ENCODE measurements at regions not wholly inside any gene's neighbourhood (a gene's known extent, or its start where the extent isn't known, plus 50 kb on each side); places are given as distances from the start of the nearest gene placed in this dataset.
A peak's percentile ranks its signal among the peaks of the same experiment; 100 is the strongest.
"Not testable (repeated sequence)": the region's sequence is repeated elsewhere in the genome, so short reads cannot be mapped to it uniquely, and the experiment has no call there.

DNA sequence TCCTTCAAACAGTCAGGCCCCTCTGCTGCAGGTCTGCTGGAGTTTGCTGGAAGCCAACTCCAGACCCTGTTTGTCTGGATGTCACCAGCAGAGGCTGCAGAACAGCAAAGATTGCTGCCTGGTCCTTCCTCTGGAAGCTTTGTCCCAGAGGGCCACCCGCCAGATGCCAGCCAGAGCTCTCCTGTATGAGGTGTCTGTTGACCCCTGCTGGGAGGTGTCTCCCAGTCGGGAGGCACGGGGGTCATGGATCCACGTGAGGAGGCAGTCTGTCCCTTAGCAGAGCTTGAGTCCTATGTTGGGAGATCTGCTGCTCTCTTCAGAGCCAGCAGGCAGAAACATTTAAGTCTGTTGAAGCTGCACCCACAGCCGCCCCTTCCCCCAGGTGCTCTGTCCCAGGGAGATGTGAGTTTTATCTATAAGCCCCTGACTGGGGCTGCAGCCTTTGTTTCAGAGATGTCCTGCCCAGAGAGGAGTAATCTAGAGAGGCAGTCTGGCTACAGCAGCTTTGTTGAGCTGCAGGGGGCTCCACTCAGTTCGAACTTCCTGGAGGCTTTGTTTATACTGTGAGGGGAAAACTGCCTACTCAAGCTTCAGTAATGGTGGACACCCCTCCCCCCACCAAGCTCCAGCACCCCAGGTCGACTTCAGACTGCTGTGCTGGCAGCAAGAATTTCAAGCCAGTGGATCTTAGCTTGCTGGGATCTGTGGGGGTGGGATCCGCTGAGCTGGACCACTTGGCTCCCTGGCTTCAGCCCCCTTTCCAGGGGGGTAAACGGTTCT, 72.1 kb downstream of the OGFRL1 start:
- intact Hi-C loops (cut with DNase I); DNase-seq: not testable (repeated sequence)

DNA sequence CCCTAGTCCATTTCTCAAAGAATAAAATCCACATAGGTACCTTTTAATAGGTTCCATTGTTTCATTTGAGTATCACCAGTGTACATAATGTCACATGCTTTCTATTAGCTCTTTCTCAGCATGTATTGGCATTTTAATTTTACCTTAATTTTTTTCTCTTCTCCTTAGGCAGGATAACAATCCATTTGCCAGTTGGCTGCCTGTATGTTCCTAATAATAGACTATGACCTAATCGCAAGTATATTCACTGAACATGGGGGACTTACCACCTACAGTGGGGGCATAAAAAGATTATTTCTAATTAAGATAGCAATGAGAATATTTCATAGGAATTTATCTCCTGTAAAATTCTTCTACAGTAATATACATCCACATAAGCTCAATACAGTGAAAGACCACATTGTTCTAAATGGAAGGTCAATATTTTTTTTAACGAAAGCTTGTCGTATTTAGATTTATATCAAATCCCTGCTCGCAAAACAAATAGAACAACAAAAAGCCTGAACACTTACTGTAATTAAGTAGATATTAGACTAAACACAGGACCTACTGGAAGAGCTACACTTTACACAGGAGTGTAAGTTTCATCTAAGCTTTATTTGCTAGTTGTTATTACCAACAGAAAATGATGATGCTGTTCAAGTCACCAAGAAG, 76.4 kb downstream of the OGFRL1 start:
- DNase-seq: no peak
- intact Hi-C loops (cut with DNase I): no loop called here

DNA sequence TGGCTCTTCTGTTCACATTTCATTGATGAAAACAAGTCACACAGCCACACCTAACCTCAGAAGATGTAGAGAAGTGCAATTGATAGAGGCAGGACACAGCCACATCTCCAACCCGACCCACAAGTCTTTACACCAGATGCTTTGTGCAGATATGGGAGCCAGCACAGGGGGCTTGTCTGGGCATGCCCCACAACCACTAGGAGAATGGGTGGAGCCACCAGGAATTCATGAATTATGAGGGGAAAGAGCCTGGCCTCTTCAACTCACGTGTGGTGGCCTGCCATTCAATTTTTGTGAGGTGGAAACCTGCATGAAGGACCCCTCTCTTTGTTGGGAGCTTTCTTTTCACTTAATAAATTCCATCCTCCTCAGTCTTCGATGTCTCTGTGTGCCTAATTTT, 79.1 kb downstream of the OGFRL1 start:
- no peak for DNase-seq
- intact Hi-C loops (cut with DNase I): no loop called here

DNA sequence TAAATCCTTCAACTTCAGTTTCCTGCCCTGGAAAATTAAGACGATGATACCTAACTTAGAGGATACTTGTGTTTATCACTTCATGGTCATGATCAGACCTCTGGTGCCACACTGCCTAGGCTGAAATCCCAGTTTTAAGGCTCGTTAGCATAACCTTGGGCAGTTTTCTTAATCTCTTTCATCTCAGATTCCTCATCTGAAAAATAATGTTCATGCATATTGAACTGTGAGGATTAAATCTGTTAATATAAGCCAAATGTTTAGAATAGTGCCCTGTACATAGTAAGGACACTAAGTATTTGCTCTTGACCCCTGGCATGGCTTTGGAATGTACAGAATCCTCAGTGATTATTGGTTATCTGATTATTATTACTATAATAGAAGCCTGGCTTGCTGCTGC, 79.7 kb downstream of the OGFRL1 start:
- no peak for DNase-seq

DNA sequence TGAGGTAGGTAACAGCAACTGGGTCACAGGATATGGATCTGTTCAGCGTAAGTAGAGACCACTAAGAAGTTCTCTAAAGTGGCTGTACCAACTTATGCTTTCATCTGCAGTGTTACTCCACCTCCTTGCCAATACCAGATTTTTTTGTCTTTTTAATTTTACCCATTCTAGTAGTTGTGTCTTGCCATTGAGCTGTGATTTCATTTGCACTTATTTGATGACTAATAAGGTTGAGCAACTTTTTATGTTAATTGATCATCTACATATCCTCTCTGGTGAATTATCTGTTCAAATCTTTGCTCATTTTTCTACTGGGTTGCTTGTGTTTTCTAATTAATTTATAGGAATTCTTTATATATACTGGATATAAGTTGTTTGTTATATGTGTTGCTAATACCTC, 82.9 kb downstream of the OGFRL1 start:
- no peak for DNase-seq
- intact Hi-C loops (cut with DNase I): no loop called here

More for the DNA sequence above, 79.7 kb downstream of the OGFRL1 start:
- intact Hi-C loops (cut with DNase I): no loop called here

DNA sequence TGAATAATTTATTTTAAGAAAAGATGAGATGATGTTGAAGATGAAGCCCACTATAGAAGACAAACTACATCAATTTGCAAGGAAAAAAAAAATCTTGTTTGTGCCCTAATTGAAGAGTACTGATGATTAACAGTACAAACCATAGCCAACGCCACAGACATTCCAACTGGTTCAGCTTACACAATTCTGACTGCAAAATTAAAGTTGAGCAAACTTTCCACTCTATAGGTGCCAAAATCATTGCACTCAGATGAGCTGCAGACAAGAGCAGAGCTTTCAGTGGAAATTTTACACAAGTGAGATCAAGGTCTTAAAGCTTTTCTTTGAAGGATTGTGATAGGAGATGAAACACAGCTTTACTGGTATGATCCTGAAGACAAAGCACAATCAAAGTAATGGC, 85.3 kb downstream of the OGFRL1 start:
- DNase-seq: no peak
- intact Hi-C loops (cut with DNase I): no loop called here

DNA sequence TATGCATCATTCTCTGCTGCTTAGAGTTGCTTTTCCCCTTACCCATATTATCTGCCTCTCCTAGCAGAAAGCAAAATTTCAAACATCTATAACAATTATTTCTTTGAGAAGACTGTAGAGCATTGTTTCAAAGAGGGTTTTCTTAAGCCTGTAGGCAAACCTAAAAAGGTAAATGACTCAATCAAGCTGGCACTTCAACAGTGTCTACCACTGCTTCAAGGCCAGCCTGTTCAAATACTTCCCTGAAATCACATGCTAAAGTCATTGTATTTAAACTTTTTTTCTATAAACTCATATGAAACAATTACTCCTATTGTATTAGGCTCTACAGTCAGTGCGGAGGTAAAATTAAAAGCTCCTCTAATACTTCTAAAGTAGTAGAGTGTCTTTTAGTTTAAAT, 87.1 kb downstream of the OGFRL1 start:
- DNase-seq: no peak
- intact Hi-C loops (cut with DNase I): no loop called here

DNA sequence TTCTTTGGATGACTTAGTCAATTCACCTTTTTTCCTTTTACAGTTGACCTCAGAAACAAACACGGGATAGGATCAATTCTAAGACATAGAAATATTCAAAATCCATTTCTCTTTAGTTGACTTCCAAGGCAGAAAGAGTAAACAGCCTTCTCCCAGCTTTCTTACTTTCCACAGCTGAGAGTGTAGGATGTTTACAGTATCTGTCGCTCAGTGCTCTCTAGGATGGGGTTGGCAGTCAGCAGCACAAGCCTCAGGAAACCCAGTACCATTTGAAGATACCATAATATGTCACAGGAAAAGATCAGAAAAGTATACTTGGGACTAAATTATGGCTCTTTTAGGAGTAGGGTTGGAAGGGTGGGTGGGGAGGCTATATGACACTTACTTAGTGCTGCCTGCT, 88.2 kb downstream of the OGFRL1 start:
- intact Hi-C loops (cut with DNase I): no loop called here
- DNase-seq: no peak

DNA sequence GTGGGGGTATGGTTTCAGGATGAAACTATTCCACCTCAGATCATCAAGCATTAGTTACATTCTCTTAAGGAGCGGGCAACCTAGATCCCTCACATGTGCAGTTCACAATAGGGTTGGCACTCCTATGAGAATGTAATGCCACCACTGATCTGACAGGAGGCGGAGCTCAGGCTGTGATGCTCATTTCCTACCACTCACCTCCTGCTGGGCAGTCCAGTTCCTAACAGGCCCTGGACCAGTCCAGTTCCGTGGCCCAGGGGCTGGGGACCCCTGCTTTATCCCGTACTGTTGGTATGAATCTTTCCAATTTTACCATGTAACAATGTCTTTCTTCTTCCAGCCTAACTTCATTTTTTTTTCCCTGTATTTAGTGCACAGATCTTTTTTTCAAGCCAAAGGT, 94.9 kb downstream of the OGFRL1 start:
- peak in 1 of 42 donors; percentile 18 for DNase-seq
- intact Hi-C loops (cut with DNase I): no loop called here

DNA sequence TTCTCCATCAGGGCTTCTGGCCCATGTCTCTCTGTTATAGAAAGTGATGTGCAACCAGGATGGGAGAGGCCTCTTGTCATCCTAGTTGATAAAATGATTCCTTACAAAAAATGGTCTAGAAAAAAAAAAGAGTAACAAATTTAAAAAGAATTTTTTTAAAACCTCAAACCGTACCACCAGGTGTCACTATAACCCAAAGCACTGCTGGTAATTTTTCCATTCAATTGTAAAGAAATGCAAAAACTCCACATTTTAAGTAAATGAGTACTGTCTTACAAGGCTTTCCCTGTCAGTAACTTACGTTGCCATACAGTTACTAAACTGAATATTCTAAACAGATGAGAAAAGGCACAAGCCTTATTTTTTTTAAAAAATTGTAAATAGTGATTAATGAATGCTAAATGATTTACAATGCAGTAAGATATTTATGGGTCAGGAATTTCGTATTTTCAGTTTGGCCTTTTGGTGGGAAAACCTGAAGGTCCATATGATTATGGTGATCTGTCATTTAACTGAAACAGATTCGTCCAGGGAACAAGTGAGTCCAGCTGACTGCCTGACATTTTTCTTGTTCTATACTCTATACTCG, 95.4 kb downstream of the OGFRL1 start:
- intact Hi-C loops (cut with DNase I): no loop called here
- DNase-seq: peak in 5 of 42 donors; percentile 9 to 53 (median 37)

DNA sequence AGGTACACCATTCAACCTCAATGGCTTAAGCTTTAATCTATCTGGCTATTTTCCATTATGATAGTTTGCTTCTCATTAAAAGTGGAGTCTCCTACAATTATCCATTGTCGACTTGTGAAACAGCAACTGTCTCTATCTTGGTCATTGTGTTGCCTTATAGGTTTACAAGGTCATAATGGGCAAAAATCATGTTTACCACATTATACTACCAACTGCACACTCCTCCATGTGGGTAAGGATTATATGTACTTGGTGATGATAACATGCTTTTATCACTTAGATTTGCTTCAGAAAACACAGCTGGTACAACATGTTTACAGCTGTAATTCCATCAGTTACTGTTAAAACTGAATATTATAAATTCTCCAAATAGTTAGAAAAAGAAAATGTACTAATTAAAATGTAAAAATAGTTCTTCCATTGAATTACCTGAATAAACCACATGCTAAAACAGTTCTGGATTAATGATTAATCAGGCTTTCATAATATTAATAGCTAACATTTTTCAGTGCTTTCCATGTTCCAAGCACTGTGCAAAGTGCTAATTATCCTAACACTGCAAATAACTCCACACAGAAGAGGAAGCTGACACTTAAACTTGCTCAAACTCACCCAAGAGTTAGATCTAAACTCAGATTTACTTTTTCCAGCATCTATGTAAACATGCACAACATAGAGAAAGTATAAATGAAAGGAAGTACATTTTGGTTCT, 96.7 kb downstream of the OGFRL1 start:
- no peak for DNase-seq
- intact Hi-C loops (cut with DNase I): loop anchor here (5.0 kb wide), 1 partner anchor 127 kb away; no protein-coding TSS in a partner anchor

DNA sequence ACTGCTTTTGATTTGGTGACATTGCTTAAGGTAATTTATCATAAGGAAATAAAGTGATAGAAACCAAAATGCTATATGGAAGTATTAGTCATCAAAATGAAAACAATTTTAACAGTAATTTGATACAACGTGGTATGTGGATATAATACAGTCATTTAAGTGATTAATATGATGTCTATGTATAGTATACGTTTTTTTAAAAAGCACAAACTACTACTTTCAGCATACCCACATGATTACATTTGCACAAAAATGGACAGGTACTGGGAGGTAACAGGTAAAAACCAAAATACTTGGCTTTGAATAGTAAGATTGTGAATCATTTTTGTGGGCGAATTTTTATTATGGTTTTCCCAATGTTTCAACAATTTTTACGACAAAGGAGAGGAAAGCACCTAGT, 97.6 kb downstream of the OGFRL1 start:
- intact Hi-C loops (cut with DNase I): loop anchor here (5.0 kb wide), 1 partner anchor 126 kb away; no protein-coding TSS in a partner anchor
- no peak for DNase-seq

DNA sequence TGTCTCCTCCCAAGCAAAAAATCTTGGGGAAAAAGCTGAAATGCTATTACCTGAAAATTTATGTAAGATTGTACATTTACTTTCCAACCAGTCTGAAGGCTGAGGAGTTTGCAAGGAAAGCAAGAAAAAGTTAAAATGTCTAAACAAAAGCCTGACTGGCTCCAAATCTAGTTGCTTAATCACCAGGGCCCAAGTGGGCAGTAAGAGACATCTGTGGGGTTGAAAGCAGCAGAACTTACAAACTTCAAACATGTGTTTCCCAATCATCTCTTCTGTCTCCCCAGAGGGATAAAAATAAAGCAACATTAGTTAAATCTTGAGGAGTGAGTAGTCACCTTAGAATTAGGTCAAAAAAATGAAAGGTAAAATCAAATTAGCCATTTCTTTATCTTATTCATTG, 98.6 kb downstream of the OGFRL1 start:
- DNase-seq: no peak
- intact Hi-C loops (cut with DNase I): loop anchor here (5.0 kb wide), 1 partner anchor 125 kb away; no protein-coding TSS in a partner anchor

DNA sequence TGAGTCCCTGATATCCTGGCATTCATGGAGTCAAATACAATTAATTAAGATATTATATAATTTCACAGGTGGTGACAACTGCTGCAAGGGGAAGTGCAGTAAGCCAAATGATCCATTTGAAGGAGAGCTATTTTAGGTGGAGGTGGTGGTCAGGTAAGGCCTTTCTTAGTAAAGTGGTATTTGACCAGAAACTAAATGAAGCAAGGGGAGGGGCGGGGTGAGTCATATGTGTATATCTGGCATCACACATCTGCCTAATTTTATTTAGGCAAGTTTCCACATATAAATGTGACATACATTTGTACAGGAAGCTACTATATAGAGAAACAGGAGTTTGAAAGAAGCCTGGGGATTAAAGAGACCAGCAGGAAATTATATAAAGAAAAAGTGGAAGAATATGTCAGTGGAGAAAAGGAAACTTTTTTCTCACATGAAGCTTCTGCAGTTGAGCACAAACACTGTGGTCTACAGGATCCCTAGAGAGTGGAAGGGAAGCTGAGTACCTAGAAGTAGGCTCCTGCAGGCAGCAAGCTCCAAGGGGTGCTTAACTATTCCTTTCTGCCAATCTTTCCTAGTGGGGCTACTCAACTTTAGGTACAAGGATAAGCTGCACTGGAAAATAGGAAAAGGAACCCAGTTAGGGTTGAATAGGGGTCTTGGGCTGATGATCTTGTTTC, 99.6 kb downstream of the OGFRL1 start:
- no peak for DNase-seq
- intact Hi-C loops (cut with DNase I): loop anchor here (5.0 kb wide), 1 partner anchor 124 kb away; no protein-coding TSS in a partner anchor

DNA sequence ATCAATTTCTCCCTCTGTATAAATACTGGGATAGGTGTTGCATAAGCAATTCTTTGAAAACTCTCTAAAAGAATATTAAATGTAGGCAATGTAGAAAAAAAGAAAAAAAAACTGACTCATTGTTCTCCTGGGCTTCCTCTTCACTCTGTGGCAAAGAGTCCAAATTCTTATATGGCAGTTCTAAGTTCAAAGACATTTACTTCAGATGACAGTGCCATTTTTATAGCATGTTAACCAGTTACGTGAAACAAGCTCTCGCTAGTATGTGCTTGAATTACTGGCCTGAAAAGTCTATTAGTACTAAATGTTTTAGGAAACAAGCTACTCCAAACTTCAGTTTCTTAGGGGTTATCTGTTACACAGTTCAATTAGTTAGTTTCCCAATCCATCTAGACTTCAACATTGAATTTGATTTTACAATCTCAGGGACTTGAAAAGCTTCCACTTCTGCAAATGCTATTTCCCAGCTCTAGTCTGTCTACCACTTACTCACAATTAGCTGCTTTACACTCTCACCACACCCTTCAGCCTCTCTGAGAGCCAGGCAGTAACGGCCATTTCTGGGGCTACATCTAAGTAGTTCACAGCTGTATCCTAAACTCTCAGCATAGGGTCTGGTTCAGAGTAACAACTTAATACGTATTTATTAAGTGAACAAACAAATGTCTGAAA, 100.4 kb downstream of the OGFRL1 start:
- intact Hi-C loops (cut with DNase I): loop anchor here (5.0 kb wide), 1 partner anchor 123 kb away; no protein-coding TSS in a partner anchor
- DNase-seq: no peak

DNA sequence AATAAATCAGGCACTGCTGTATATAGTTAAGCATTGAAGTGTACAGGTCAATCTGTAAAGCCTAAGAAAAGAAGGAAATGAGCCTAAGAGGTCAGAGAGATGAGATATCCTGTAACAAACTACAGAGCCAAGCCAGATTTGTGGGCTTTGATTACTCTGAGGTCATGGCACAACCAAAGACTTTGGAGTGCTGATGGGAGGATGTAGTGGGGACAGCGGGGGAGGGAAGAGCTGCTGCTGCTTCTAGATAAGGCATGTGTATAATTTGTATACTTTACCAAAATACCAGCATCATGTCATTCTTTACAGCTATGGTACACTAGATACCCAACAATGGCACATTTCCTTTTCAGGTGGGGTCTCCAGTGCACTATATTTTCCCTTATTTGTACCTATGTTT, 102.5 kb downstream of the OGFRL1 start:
- intact Hi-C loops (cut with DNase I): no loop called here
- no peak for DNase-seq

DNA sequence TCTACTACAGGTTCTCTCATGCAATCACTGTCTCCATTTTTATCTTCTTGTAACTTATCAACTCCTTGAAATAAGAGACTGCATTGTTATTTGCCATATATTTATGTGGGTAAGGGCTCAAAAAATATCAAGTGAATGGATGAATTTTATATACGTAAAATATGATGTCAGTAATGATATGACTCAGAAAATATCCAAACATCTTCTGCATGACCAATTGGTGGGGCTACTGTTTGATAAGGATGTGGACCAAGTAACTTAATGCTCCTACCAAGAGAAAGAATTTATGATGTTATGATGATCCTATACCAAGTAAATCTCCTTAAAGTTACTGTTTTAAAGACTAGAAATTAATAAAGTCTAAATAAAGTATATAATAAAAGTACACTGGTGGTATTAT, 103.7 kb downstream of the OGFRL1 start:
- intact Hi-C loops (cut with DNase I): no loop called here
- no peak for DNase-seq

DNA sequence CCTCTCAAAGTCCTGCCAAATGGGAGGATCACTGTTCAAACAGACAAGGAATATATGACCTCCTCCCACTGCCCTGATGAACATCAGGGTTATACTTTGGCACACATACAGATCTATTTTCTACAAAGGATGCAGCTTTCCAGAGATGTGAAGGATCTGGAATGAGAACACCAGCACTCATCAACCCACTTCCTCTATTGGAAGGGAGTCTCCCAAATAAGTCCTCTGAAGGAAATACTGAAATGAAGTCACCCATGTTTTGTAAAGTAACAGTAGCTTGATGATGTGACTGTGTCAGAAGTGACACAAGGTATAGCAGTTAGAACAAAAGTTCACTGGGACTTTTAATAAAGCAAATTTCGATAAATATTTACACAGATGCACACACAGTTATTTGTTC, 104.9 kb downstream of the OGFRL1 start:
- DNase-seq: no peak
- intact Hi-C loops (cut with DNase I): no loop called here
